OCI-LY3 (cell line): ENCODE measurements at regions not wholly inside any gene's neighbourhood (a gene's known extent, or its start where the extent isn't known, plus 50 kb on each side); places are given as distances from the start of the nearest gene placed in this dataset.

Experiments
- H2AFZ ChIP-seq: fragments of 200-600, 300-600 bp; shearing (Covaris generic); 2 replicates; pipeline ENCODE4 v1.6.0; 2014; ENCODE audit warnings: antibody characterized with exemption, low read depth, low read length
- H3K27ac ChIP-seq: fragments of 200-600, 300-600 bp; sonication (generic); 2 replicates; pipeline ENCODE4 v1.5.1; 2014; ENCODE audit warnings: mild to moderate bottlenecking, low read length, moderate library complexity, mixed read lengths
- H3K27me3 ChIP-seq: fragments of 200-600, 300-600 bp; sonication (generic); 2 replicates; pipeline ENCODE4 v1.6.1; 2014; ENCODE audit warnings: low read depth, low read length, mixed read lengths
- H3K36me3 ChIP-seq: fragments of 200-600, 300-600 bp; sonication (generic); replicated peaks from 2 replicates; pipeline ENCODE3; 2014; ENCODE audit warnings: low read depth, low read length, mixed read lengths
- H3K4me1 ChIP-seq: fragments of 300-600, 200-600 bp; sonication (generic); 2 replicates; pipeline ENCODE4 v1.6.1; 2014; ENCODE audit warnings: low read length, mixed read lengths
- H3K4me2 ChIP-seq: fragments of 200-600, 300-600 bp; sonication (generic); 2 replicates; pipeline ENCODE4 v1.6.1; 2014; ENCODE audit warnings: low read length, mixed read lengths
- H3K4me3 ChIP-seq: fragments of 300-600, 200-600 bp; sonication (generic); 2 replicates; pipeline ENCODE4 v1.5.1; 2014; ENCODE audit warnings: antibody characterized with exemption, mild to moderate bottlenecking, low read length, moderate library complexity
- H3K79me2 ChIP-seq: fragments of 300-600, 200-600 bp; shearing (Covaris generic); 2 replicates; pipeline ENCODE4 v1.6.1; 2014; ENCODE audit warnings: mild to moderate bottlenecking, low read length, mixed read lengths
- H3K9ac ChIP-seq: fragments of 300-600, 200-600 bp; shearing (Covaris generic); 2 replicates; pipeline ENCODE4 v1.6.0; 2014; ENCODE audit warnings: mild to moderate bottlenecking, low read length, moderate library complexity
- H3K9me3 ChIP-seq: fragments of 200-600, 300-600 bp; shearing (Covaris generic); 2 replicates; pipeline ENCODE4 v1.6.1; 2014; ENCODE audit warnings: low read length, mixed read lengths; ENCODE audit not compliant: insufficient read depth
- H4K20me1 ChIP-seq: fragments of 200-600, 300-600 bp; sonication (generic); 2 replicates; pipeline ENCODE4 v1.6.1; 2016; ENCODE audit warnings: low read length, mixed read lengths; ENCODE audit not compliant: insufficient read depth
- EZH2phosphoT487 ChIP-seq: fragments of 200-600 bp; shearing (Covaris generic); IDR thresholded peaks from 2 replicates; pipeline ENCODE4 v1.6.1; 2018; ENCODE audit warnings: antibody characterized with exemption, mixed run types, low read depth
- TF ChIP-seq, protein P1 (sequence below): fragments of 200-600, 300-600 bp; sonication (generic); IDR thresholded peaks from 2 replicates; pipeline ENCODE4 v1.5.1; 2014; ENCODE audit warnings: antibody characterized with exemption, low read length, low read depth

DNA sequence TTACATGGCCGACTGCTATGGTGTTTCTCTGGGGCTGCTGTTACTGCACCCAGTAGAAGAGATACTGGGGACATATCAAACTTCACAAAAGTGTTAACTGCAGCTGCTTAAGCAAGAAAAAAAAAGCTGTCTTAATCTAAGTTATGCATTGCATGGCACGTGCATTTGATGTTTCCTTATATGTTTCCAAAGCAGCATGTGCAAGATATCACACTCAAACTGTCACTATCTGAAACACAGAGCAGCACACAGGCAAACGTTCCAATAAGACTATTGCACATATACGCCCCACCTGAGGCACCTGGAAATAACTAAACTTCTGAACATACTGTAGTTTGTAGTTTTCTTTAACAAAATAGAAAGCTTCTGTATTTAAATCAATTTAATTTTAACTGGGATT lies 671.4 kb upstream of the ADGRL2 start:
- TF ChIP-seq EZH2phosphoT487: no peak
- TF ChIP-seq, protein P1, sequence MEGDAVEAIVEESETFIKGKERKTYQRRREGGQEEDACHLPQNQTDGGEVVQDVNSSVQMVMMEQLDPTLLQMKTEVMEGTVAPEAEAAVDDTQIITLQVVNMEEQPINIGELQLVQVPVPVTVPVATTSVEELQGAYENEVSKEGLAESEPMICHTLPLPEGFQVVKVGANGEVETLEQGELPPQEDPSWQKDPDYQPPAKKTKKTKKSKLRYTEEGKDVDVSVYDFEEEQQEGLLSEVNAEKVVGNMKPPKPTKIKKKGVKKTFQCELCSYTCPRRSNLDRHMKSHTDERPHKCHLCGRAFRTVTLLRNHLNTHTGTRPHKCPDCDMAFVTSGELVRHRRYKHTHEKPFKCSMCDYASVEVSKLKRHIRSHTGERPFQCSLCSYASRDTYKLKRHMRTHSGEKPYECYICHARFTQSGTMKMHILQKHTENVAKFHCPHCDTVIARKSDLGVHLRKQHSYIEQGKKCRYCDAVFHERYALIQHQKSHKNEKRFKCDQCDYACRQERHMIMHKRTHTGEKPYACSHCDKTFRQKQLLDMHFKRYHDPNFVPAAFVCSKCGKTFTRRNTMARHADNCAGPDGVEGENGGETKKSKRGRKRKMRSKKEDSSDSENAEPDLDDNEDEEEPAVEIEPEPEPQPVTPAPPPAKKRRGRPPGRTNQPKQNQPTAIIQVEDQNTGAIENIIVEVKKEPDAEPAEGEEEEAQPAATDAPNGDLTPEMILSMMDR: no peak
- no peaks in the 10 kb centered on the region for H3K27me3 ChIP-seq
- H3K36me3 ChIP-seq: no peaks in the 10 kb centered on the region
- no peak overlapping the region for H3K4me2 ChIP-seq
- H4K20me1 ChIP-seq: no peaks in the 10 kb centered on the region
- H3K79me2 ChIP-seq: no peaks in the 10 kb centered on the region
- H3K9me3 ChIP-seq: no peaks in the 10 kb centered on the region
- H3K4me1 ChIP-seq: no peaks in the 10 kb centered on the region
- no peak overlapping the region for H3K9ac ChIP-seq
- no peak overlapping the region for H3K4me3 ChIP-seq
- no peak overlapping the region for H2AFZ ChIP-seq
- H3K27ac ChIP-seq: no peak overlapping the region

DNA sequence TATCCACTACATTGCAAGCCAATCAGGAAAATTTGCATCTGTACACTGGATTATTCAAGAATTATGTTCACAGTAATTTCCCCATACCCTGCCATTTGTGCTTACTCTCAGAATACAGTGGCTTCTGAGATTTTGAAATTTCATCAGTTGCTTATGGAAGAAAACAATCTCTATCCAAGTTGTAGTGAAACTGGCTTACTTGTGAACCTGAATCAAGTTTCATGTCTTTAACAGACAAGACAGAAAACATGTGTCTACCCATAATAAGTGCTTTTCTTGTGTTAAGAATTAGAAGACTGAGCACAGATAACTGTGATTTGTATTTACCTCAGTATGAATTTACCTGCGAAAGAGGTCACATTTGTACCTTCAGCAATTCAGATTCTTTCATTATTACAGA lies 672.7 kb upstream of the ADGRL2 start:
- H3K27me3 ChIP-seq: no peaks in the 10 kb centered on the region
- H3K36me3 ChIP-seq: no peaks in the 10 kb centered on the region
- no peaks in the 10 kb centered on the region for H3K79me2 ChIP-seq
- no peak overlapping the region for H2AFZ ChIP-seq
- H3K4me1 ChIP-seq: no peaks in the 10 kb centered on the region
- no peak overlapping the region for H3K4me2 ChIP-seq
- no peak overlapping the region for H3K9ac ChIP-seq
- no peak overlapping the region for H3K27ac ChIP-seq
- H3K4me3 ChIP-seq: no peak overlapping the region
- TF ChIP-seq, protein P1: no peak
- TF ChIP-seq EZH2phosphoT487: no peak
- no peaks in the 10 kb centered on the region for H3K9me3 ChIP-seq
- H4K20me1 ChIP-seq: no peaks in the 10 kb centered on the region

DNA sequence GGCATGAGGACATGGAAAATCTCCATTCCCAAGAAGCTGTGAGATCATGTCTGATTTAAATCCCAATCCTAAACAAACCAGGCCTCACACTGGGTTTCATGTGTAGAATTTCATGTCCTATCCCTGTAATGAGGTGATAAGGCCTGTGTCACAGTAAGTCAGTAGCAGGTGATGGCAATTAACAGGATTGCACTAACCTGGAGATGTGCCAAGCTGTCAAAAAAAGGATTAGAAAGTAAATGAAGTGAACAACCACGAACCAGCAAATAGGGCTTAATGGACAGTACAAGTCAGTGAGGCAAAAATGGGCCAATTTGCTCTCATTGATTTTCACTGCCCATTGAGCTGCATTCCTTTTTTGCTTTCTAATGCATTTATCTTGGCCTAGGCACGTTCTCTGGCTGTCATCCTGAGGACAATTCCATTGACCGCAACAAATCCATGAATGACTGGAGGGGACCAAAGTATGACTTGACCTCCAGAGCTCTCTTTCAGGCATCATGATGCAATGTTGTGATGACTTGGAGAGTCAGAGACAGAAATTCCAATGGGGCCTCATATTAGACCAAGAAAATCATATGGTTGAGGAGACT lies 673.6 kb upstream of the ADGRL2 start:
- no peak overlapping the region for H3K27ac ChIP-seq
- no peak for TF ChIP-seq EZH2phosphoT487
- H3K9ac ChIP-seq: no peak overlapping the region
- no peaks in the 10 kb centered on the region for H3K27me3 ChIP-seq
- no peaks in the 10 kb centered on the region for H4K20me1 ChIP-seq
- no peaks in the 10 kb centered on the region for H3K9me3 ChIP-seq
- no peak overlapping the region for H3K4me3 ChIP-seq
- H3K4me2 ChIP-seq: no peak overlapping the region
- H2AFZ ChIP-seq: no peak overlapping the region
- no peaks in the 10 kb centered on the region for H3K36me3 ChIP-seq
- no peaks in the 10 kb centered on the region for H3K79me2 ChIP-seq
- no peaks in the 10 kb centered on the region for H3K4me1 ChIP-seq

DNA sequence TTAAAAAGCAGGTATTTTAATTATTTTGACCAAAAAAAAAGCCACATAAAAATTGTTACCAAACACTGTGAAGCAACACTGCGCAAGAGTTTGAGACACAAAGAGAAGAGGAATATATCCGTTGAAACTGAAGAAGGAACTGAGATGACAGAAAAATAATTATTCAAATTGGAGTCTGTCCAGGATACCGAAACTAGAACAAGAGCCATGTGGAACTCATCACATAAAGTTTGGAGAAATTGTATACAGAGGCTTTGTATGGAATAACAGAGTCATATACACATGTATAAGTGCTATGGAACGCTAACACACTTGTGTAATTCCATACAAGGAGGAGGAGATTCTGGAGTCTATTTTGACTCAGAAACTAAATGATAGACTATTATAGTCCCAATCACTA lies 675.1 kb upstream of the ADGRL2 start:
- Histone ChIP-seq H3K9ac (no peak overlapping the region), H3K4me3 (no peak overlapping the region), H3K4me2 (no peak overlapping the region), H2AFZ (no peak overlapping the region), H3K27ac (no peak overlapping the region), H3K9me3 (no peaks in the 10 kb centered on the region), H3K36me3 (no peaks in the 10 kb centered on the region), H3K4me1 (no peaks in the 10 kb centered on the region), H4K20me1 (no peaks in the 10 kb centered on the region), H3K27me3 (no peaks in the 10 kb centered on the region), H3K79me2 (no peaks in the 10 kb centered on the region)
- no peak for TF ChIP-seq EZH2phosphoT487
- TF ChIP-seq, protein P1: no peak
